ENCODE measurements at regions not wholly inside any gene's neighbourhood (a gene's known extent, or its start where the extent isn't known, plus 50 kb on each side); places are given as distances from the start of the nearest gene placed in this dataset.
A peak's percentile ranks its signal among the peaks of the same experiment; 100 is the strongest.

- DNase-seq = no peak
These were observed 54.5 kb upstream of the FAM78B start for GRCh38 chr1:166221316-166221715.

DNA sequence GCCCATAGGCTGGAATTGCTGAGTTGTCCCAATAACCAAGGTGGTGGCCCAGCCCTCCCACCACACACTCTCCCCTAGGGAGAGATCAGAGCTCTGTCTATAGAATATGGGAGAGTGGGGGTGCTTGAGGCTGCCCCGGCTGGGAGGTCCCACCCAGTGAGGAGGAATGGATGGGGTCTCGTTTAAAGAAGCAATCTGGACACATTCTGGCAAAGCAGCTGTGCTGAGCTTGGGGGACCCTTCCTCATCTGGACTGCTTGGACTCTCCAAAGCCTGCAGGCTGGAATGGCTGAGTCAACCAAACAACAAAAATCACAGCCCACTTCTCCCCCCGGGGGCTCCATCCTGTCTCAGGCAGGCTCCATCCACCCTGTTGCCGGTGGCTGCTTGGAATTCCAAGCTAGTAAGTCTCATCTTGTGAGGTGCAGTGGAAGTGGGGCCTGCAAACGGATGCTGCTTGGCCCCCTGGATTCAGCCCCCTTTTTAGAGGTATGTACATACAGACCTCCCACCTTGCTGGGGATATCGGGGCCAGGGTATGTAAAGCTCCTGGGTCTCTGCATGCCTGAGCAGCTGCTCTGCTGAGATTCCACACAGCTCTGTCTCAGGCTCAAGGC lies 67.1 kb upstream of the FAM78B start:
- no peak for DNase-seq

DNA sequence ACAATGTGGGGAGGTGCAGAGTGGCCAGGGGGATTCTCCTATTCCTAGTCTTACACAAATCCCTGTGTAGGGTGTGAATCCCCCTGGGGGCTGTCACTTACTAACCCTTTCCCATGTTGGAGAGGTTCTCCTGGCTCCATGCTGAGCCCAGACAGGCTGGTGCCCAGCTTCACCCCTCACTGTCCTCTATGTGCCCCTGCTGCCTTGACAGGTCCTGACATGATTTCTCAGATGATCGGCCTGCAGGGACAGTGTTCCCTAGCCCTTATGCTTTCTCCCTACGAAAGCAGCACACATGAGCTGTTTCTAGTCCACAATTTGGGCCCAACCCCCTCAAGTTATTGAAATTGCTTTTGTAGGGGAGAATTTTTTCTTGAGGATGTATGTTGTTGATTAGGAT lies 68.9 kb upstream of the FAM78B start:
- DNase-seq = no peak

- no peak for DNase-seq
These were observed 70.9 kb upstream of the FAM78B start for GRCh38 chr1:166237675-166238074.

DNA sequence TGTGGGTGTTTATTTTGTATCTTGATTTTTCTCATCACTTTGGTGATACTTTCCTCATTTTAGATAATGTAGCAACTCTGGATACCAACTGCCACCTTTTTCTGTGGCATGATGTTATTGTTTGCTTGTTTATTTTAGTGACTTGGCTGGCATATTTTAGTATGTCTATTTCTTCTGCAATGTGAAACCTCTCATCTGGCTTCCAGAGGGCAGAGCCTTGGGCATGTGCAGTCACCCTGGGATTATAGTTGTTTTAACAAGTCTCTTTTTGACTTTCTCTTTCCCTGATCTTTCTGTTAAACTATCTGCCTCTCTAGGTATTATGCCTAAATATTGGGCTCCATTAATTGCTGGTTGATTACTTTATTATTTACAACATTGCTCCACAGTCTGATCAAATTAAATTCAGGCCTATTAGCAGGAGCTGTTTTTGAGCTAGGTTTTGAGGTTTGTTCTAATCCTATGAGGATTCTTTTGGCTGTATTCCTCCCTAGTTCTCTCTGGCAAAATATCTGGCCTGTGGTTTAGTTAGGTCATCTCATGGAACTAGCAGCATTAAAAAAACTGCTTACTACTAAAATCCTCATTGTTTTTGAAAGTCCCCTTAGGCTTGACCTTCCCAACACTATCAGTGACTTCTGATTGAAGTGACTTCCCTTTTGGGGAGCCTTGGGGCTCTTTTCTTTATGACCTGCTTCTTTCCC lies 86.4 kb upstream of the FAM78B start:
- no peak for DNase-seq

- no peak for DNase-seq
These were observed 91.2 kb upstream of the FAM78B start for GRCh38 chr1:166258017-166258416.

- DNase-seq = no peak
These were observed 94.7 kb upstream of the FAM78B start for GRCh38 chr1:166261511-166261910.

DNA sequence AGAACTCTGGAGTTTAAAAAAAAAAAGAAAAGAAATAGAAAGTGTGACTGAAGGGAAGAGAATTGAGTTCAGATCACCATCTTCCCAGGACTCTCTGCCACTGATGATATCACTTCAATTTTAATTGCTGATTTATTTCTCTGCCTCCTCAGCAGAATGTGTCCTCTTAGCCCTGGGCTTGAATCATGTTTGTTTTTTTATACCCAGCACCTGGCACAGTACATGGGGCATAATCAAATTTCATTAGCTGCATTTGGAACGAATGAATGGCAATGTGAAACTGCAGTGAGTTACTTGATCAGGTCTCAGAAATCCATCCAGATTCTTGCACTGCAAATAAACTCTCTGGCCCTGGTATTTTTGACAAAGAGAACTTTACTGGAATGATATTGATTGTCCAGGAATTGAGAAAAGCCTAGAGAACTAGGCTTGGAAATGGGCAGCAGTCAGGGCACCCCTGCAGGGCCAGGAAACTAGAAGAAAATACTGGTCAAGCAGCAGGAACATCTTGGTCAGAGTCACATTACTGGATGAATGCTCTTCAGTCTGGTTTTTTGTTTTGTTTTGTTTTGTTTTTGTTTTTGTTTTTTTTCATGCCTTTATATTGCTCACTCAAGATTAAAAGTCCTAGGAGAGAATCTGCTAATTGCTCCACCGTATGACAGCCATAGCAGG lies 103.8 kb upstream of the FAM78B start:
- DNase-seq = no peak

- no peak for DNase-seq
These were observed 104.3 kb upstream of the FAM78B start for GRCh38 chr1:166271151-166271538.

GRCh38 chr1:166272155-166272554 lies 105.4 kb upstream of the FAM78B start:
- no peak for DNase-seq

- DNase-seq = no peak
These were observed 106.0 kb upstream of the FAM78B start for GRCh38 chr1:166272851-166273250.

GRCh38 chr1:166273618-166274017 lies 106.8 kb upstream of the FAM78B start:
- DNase-seq = peak; percentile 3

GRCh38 chr1:166282391-166283137 lies 115.8 kb upstream of the FAM78B start:
- DNase-seq = no peak

DNA sequence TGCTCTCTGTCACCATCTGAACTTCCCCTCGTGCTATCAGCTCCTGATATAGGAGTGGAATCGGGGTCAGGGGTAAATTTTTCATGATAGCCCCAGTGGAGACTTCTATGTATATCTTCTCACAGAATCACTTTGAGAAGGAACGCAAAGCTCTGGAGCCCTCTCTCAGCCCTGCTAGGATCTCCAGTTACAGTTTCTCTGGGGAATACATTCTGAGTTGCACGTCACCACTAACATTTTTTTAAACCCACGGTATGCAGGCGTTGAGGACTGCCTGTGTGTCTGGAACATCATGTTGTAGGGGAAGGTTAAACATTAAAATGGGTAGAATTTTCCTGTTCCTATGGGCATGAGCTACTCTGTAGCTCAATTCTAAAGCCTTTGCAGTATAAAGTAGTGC lies 116.4 kb upstream of the FAM78B start:
- DNase-seq = no peak

GRCh38 chr1:166283600-166283999 lies 116.8 kb upstream of the FAM78B start:
- no peak for DNase-seq

DNA sequence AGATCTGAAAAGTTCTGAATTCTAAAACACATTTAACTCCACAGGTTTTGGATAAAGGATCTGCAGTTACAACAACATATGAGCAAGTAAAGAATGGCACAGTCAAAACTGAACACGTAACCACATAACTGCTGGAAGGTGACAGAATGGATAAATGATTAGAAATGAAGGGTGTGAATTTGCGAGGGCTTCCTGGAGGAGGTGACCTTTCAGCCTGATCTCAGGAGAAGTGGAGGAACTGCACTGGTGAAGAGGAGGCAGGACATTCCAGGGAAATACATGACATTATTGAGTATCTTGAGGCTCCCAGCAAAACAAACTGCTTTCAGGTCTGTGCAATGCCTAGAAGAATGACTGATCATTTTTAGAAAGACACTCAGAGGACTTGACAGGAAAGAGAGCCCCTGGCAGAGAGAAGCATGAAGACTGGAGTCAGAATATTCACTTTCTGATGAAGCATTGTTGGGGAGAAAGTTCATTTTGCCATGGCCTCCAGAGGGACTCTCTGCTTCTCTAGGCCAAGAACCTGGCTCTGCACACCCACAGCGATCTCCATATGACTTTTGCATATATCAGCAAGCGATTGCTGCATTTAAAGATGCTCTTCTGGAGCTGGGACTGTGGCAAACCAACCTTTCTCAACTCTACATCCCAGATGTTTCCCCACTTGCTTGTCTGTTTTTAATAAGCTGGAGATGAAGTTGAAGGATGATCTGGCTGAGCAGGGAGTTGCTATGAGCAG lies 122.7 kb upstream of the FAM78B start:
- no peak for DNase-seq

DNA sequence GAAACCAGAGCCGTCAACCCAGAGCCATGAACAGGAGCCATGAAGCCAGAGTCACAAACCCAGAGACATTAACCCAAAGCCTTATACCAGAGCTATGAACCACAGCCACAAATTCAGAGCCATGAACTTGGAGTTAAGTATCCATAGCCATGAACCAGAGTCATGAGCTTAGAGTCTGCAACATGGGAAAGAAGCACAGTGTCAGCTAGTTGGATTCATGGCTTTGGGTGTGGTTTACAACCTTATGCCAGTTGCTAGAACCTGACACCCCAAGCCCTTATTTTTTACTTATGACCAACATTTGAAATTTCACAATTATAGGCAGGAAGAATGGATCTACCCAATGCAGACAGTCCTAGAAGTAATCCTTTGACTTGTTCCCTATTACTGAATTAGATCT lies 128.9 kb upstream of the FAM78B start:
- DNase-seq = no peak

DNA sequence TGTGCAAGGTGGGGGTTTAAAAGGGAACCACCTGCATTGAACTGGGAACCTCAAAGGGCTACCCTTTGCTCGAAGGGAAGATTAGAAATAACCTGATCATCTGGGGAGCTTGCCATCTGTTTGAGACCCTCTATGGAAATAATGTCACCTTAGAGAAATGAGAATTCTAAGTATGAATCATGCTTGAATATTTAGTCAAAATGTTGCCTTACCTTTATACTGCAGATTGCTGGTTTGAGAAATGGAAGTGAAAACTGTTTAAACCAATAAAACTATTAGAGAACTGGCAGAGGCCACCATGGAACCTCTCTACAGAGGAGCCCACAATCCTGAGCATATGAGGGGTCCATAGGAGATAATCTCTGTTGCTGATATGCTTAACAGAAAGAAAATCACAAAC lies 131.2 kb upstream of the FAM78B start:
- DNase-seq = no peak

- no peak for DNase-seq
These were observed 134.0 kb upstream of the FAM78B start for GRCh38 chr1:166300767-166301166.

- DNase-seq = peak; percentile 85
These were observed 136.4 kb upstream of the FAM78B start for GRCh38 chr1:166302989-166303758.

DNA sequence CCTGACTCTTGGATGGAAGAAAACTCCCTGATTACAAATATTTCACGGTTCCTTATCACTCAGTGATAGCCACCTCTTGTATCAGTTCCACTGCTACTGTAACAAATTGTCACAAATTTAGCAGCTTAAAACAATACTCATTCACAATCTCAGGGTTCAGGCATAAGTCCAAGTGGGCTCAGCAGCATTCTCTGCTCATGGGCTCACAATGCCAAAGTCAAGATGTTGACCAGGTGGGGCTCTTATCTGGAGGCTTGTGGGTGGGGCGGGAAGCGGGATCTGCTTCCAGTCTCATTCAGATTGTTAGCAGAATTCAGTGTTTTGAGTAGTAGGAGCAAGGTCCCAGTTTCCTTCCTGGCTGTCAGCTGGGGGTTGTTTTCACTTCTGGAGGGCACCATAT lies 137.3 kb upstream of the FAM78B start:
- DNase-seq = no peak

DNA sequence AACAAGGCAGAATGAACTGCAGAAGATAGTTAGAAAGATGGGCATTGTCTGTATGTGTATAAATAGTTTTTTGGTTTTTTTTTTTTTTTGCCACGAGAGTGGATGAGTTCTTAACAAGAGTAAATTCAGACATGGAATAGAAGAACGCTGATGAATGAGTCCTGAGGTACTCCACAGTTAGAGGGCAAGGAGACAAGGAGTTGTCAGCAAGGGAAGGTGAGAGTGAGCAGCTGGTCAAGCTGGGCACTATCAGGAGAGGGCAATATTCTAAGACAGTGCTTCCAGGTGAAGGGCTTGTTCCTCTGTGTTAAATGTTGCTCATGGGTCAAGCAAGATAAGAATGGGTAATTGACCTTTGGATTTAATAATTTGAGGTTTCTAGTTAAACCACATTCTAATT lies 138.6 kb upstream of the FAM78B start:
- DNase-seq = no peak
